ENCODE measurements at regions not wholly inside any gene's neighbourhood (a gene's known extent, or its start where the extent isn't known, plus 50 kb on each side); places are given as distances from the start of the nearest gene placed in this dataset.
"Not testable (repeated sequence)": the region's sequence is repeated elsewhere in the genome, so short reads cannot be mapped to it uniquely, and the experiment has no call there.

DNA sequence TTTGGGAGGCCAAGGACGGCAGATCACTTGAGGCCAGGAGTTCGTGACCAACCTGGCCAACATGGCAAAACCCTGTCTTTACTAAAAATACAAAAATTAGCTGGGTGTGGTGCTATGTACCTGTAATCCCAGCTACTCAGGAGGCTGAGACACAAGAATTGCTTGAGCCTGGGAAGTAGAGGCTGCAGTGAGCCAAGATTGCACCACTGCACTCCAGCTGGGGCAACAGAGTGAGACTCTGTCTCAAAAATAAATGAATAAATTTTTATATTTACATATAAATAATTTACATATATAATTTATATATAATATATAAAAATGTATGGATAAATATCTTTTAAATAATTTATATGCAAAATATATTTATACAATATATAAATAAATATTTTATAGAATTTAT, 263.3 kb downstream of the TPBG start:
- not testable (repeated sequence) for H3K4me1 Mint-ChIP-seq; H3K36me3 ChIP-seq (ENCODE audit: control insufficient read depth, insufficient read depth, low read length); H3K9me3 ChIP-seq (ENCODE audit: control insufficient read depth in 2 of 2, low read length in 2 of 2); H3K27me3 Mint-ChIP-seq; H3K4me1 ChIP-seq (ENCODE audit: control insufficient read depth, insufficient read depth, low read length, poor library complexity, severe bottlenecking); H3K36me3 Mint-ChIP-seq; H3K27ac ChIP-seq (ENCODE audit: insufficient read depth, low read length, poor library complexity, severe bottlenecking); ATAC-seq (ENCODE audit: low read depth in 2 of 2); H3K27ac Mint-ChIP-seq; H3K4me3 Mint-ChIP-seq; H3K9me3 Mint-ChIP-seq; H3K4me3 ChIP-seq (ENCODE audit: low read depth, low read length); DNase-seq; H3K27me3 ChIP-seq (ENCODE audit: control insufficient read depth, insufficient read depth, low read length)

DNA sequence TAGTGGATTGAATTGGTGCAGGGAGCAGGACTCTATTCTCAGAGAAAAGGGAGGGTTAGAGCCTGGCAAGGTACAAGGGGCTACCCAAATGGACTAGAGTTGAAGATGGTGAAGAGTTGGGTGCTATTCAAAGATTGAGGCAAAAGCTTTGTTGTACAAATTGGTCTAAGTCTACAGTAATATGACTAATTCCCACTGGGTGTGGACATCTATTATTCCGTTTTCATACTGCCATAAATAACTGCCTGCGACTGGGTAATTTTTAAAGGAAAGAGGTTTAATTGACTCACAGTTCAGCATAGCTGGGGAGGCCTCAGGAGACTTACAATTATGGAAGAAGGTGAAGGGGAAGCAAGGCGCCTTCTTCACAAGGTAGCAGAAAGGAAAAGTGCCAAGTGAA, 266.3 kb downstream of the TPBG start:
- Mint-ChIP-seq H3K27ac (no peak overlapping the region), H3K4me1 (no peaks in the 10 kb centered on the region), H3K27me3 (peaks cover 4% of the 10 kb centered on the region), H3K4me3 (no peak overlapping the region), H3K9me3 (peaks cover 0 to 7% (median 4%) of the 10 kb centered on the region in 7 donors), H3K36me3 (no peaks in the 10 kb centered on the region)
- no peak for DNase-seq
- H3K9me3 ChIP-seq (ENCODE audit: control insufficient read depth in 2 of 2, low read length in 2 of 2): no peaks in the 10 kb centered on the region
- no peak overlapping the region for H3K27ac ChIP-seq (ENCODE audit: insufficient read depth, low read length, poor library complexity, severe bottlenecking)
- no peak for ATAC-seq (ENCODE audit: low read depth in 2 of 2)
- no peaks in the 10 kb centered on the region for H3K27me3 ChIP-seq (ENCODE audit: control insufficient read depth, insufficient read depth, low read length)
- H3K4me1 ChIP-seq (ENCODE audit: control insufficient read depth, insufficient read depth, low read length, poor library complexity, severe bottlenecking): no peaks in the 10 kb centered on the region
- no peak overlapping the region for H3K4me3 ChIP-seq (ENCODE audit: low read depth, low read length)
- no peaks in the 10 kb centered on the region for H3K36me3 ChIP-seq (ENCODE audit: control insufficient read depth, insufficient read depth, low read length)

DNA sequence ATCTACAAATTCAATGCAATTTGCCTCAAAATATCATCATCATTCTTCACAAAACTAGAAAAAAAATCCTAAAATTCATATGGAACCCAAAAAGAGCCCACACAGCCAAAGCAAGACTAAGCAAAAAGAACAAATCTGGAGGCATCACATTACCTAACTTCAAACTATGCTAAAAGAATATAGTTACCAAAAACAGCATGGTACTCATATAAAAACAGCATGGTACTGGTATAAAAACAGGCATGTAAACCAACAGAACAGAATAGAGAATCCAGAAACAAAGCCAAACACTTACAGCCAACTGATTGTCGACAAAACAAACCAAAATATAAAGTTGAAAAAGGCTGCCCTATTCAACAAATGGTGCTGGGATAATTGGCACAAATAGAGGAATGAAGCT, 278.1 kb downstream of the TPBG start:
- H3K4me1 ChIP-seq (ENCODE audit: control insufficient read depth, insufficient read depth, low read length, poor library complexity, severe bottlenecking): no peaks in the 10 kb centered on the region
- peaks cover 0 to 12% (median 1%) of the 10 kb centered on the region in 7 donors for H3K9me3 Mint-ChIP-seq
- no peak overlapping the region for H3K4me3 Mint-ChIP-seq
- DNase-seq: no peak
- H3K36me3 Mint-ChIP-seq: no peaks in the 10 kb centered on the region
- H3K36me3 ChIP-seq (ENCODE audit: control insufficient read depth, insufficient read depth, low read length): no peaks in the 10 kb centered on the region
- H3K27ac Mint-ChIP-seq: no peak overlapping the region
- H3K27me3 ChIP-seq (ENCODE audit: control insufficient read depth, insufficient read depth, low read length): no peaks in the 10 kb centered on the region
- no peak overlapping the region for H3K27ac ChIP-seq (ENCODE audit: insufficient read depth, low read length, poor library complexity, severe bottlenecking)
- no peaks in the 10 kb centered on the region for H3K4me1 Mint-ChIP-seq
- no peak for ATAC-seq (ENCODE audit: low read depth in 2 of 2)
- H3K27me3 Mint-ChIP-seq: no peaks in the 10 kb centered on the region
- H3K9me3 ChIP-seq (ENCODE audit: control insufficient read depth in 2 of 2, low read length in 2 of 2): no peaks in the 10 kb centered on the region
- no peak overlapping the region for H3K4me3 ChIP-seq (ENCODE audit: low read depth, low read length)

DNA sequence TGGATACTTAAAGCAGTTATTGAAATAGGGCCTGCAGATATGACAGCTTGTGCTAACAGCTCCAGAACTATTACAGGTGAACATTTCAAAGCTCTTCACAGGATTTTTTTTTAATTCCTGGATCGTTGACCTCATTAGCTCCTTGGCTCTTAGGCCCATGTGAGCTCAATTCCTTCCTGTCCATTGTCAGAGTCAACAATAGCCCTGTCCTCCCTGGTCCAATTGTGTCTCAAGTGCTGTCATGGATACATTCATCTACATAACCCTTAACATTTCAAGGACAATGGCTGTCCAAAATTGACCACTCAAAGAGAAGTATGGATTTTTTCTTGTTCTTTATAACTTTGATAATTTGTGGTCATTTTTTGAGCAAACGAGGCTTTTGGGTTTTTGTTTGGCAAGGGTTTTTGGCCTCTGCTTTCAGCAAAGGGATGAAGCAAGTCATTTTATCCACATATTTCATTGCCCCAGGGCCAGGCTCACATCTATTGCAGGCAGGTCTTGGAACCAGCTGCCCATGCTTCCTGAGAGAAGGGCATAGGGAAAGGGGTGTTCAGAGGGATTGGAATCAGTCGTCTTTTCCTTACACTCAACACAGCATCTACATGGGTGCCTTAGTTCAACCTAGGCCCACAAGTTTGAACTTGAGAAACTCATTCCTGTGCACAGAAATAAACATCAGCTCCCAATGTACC, 282.1 kb downstream of the TPBG start:
- no peak overlapping the region for H3K27ac Mint-ChIP-seq
- H3K4me3 Mint-ChIP-seq: no peak overlapping the region
- no peak overlapping the region for H3K4me3 ChIP-seq (ENCODE audit: low read depth, low read length)
- H3K4me1 ChIP-seq (ENCODE audit: control insufficient read depth, insufficient read depth, low read length, poor library complexity, severe bottlenecking): no peaks in the 10 kb centered on the region
- H3K27me3 Mint-ChIP-seq: no peaks in the 10 kb centered on the region
- no peak for DNase-seq
- ATAC-seq (ENCODE audit: low read depth in 2 of 2): no peak
- no peaks in the 10 kb centered on the region for H3K4me1 Mint-ChIP-seq
- H3K9me3 ChIP-seq (ENCODE audit: control insufficient read depth in 2 of 2, low read length in 2 of 2): no peaks in the 10 kb centered on the region
- H3K36me3 Mint-ChIP-seq: no peaks in the 10 kb centered on the region
- no peaks in the 10 kb centered on the region for H3K27me3 ChIP-seq (ENCODE audit: control insufficient read depth, insufficient read depth, low read length)
- no peak overlapping the region for H3K27ac ChIP-seq (ENCODE audit: insufficient read depth, low read length, poor library complexity, severe bottlenecking)
- no peaks in the 10 kb centered on the region for H3K36me3 ChIP-seq (ENCODE audit: control insufficient read depth, insufficient read depth, low read length)
- H3K9me3 Mint-ChIP-seq: peaks cover 0 to 7% (median 3%) of the 10 kb centered on the region in 7 donors

DNA sequence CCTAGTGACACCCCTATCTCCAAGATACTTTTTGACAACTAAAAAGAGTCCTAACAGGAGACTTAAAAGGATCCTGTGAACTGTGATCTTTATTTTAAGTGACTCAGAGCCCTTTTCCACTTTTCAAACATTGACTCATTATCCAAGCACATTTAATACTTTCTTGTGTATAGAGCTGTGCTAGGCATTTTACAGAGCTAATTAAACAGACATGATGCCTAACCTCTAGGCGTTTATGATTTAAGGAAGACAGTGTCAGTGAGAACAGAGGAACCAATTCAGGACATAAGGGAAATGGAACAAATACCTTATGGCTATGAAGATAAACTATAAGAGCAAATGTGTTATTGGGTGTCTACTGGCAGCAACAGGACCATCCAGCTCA, 282.6 kb downstream of the TPBG start:
- Mint-ChIP-seq H3K36me3 (no peaks in the 10 kb centered on the region), H3K4me3 (no peak overlapping the region), H3K9me3 (peaks cover 0 to 6% (median 4%) of the 10 kb centered on the region in 7 donors), H3K27ac (no peak overlapping the region), H3K27me3 (no peaks in the 10 kb centered on the region), H3K4me1 (no peaks in the 10 kb centered on the region)
- H3K4me3 ChIP-seq (ENCODE audit: low read depth, low read length): no peak overlapping the region
- DNase-seq (no peak), ATAC-seq (ENCODE audit: low read depth in 2 of 2) (no peak)
- H3K9me3 ChIP-seq (ENCODE audit: control insufficient read depth in 2 of 2, low read length in 2 of 2): no peaks in the 10 kb centered on the region
- no peaks in the 10 kb centered on the region for H3K36me3 ChIP-seq (ENCODE audit: control insufficient read depth, insufficient read depth, low read length)
- H3K27ac ChIP-seq (ENCODE audit: insufficient read depth, low read length, poor library complexity, severe bottlenecking): no peak overlapping the region
- H3K27me3 ChIP-seq (ENCODE audit: control insufficient read depth, insufficient read depth, low read length): no peaks in the 10 kb centered on the region
- no peaks in the 10 kb centered on the region for H3K4me1 ChIP-seq (ENCODE audit: control insufficient read depth, insufficient read depth, low read length, poor library complexity, severe bottlenecking)

DNA sequence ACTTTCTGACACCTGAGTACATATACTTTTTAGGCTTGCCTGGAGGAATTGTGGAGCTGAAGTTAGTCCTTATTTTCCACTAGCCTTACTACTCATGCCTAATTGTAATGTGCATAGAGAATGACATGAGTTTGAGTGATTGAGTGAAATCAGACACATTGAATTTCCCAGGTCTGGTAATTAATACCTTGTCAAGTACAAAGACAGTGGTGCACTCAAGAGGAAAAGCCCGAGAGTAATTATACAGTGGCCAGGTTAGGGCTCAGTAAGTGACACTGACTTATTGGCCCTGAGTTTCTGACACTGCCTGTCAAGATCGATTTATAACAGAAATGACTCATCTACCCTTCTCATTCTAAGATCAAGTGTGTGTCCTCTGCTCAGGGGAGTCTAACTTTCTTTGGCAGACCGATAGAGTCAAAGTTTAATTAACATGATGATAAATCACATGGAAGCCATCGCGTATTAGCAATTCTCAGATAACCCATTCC, 288.3 kb downstream of the TPBG start:
- H3K27ac Mint-ChIP-seq: no peak overlapping the region
- H3K9me3 Mint-ChIP-seq: peaks cover 0 to 4% (median 2%) of the 10 kb centered on the region in 7 donors
- no peaks in the 10 kb centered on the region for H3K4me1 Mint-ChIP-seq
- no peaks in the 10 kb centered on the region for H3K36me3 ChIP-seq (ENCODE audit: control insufficient read depth, insufficient read depth, low read length)
- H3K36me3 Mint-ChIP-seq: no peaks in the 10 kb centered on the region
- H3K4me3 ChIP-seq (ENCODE audit: low read depth, low read length): no peak overlapping the region
- no peaks in the 10 kb centered on the region for H3K27me3 ChIP-seq (ENCODE audit: control insufficient read depth, insufficient read depth, low read length)
- no peaks in the 10 kb centered on the region for H3K9me3 ChIP-seq (ENCODE audit: control insufficient read depth in 2 of 2, low read length in 2 of 2)
- no peak overlapping the region for H3K27ac ChIP-seq (ENCODE audit: insufficient read depth, low read length, poor library complexity, severe bottlenecking)
- H3K4me1 ChIP-seq (ENCODE audit: control insufficient read depth, insufficient read depth, low read length, poor library complexity, severe bottlenecking): no peaks in the 10 kb centered on the region
- no peak overlapping the region for H3K4me3 Mint-ChIP-seq
- no peaks in the 10 kb centered on the region for H3K27me3 Mint-ChIP-seq
- DNase-seq: no peak
- no peak for ATAC-seq (ENCODE audit: low read depth in 2 of 2)

DNA sequence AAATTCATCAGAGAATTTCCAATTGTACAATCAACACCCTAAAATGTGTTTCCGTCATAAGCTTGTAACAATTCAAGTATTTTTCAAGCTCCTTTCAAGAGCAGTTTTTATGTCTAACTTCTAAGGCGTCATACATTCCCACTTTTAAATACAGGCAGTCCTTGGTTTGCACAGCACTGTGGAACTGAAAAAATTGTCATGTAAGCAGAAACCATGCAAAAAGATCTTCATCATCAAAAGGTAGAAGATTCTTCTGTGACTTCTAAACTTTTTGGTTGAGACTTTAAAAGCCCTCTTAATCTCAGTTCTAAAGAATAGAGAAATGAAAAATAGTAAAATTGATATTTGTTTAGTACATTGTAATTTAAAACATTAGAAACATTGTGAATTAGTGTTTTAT, 315.6 kb downstream of the TPBG start:
- DNase-seq: no peak
- peaks cover 0 to 31% (median 11%) of the 10 kb centered on the region in 7 donors for H3K9me3 Mint-ChIP-seq
- no peaks in the 10 kb centered on the region for H3K27me3 ChIP-seq (ENCODE audit: control insufficient read depth, insufficient read depth, low read length)
- H3K4me3 Mint-ChIP-seq: no peak overlapping the region
- no peaks in the 10 kb centered on the region for H3K4me1 ChIP-seq (ENCODE audit: control insufficient read depth, insufficient read depth, low read length, poor library complexity, severe bottlenecking)
- no peak overlapping the region for H3K4me3 ChIP-seq (ENCODE audit: low read depth, low read length)
- H3K27me3 Mint-ChIP-seq: no peaks in the 10 kb centered on the region
- no peaks in the 10 kb centered on the region for H3K36me3 ChIP-seq (ENCODE audit: control insufficient read depth, insufficient read depth, low read length)
- no peak overlapping the region for H3K27ac Mint-ChIP-seq
- no peaks in the 10 kb centered on the region for H3K4me1 Mint-ChIP-seq
- H3K36me3 Mint-ChIP-seq: no peaks in the 10 kb centered on the region
- no peaks in the 10 kb centered on the region for H3K9me3 ChIP-seq (ENCODE audit: control insufficient read depth in 2 of 2, low read length in 2 of 2)
- no peak overlapping the region for H3K27ac ChIP-seq (ENCODE audit: insufficient read depth, low read length, poor library complexity, severe bottlenecking)
- ATAC-seq (ENCODE audit: low read depth in 2 of 2): no peak

DNA sequence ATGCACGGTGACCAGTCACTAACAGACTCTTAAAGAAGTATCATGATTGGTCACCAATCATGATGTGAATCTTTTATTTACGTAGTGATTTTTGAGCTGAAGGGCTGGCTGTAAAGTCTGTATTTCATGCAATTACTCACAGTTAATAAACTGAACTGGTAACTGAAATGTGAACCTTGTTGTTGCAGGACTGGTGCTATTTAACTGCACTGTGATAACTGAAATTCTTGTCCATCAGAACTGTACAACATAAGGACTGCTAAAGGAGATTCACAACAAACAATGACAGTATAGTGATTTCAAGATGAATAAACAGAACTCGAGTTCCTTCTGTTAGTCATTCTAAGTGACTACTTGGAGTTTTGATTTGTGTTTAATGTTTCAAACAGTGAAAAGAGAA, 316.6 kb downstream of the TPBG start:
- no peaks in the 10 kb centered on the region for H3K36me3 ChIP-seq (ENCODE audit: control insufficient read depth, insufficient read depth, low read length)
- H3K27me3 Mint-ChIP-seq: no peaks in the 10 kb centered on the region

More for the DNA sequence above, 316.6 kb downstream of the TPBG start:
- no peak overlapping the region for H3K27ac Mint-ChIP-seq
- no peaks in the 10 kb centered on the region for H3K4me1 ChIP-seq (ENCODE audit: control insufficient read depth, insufficient read depth, low read length, poor library complexity, severe bottlenecking)
- no peak overlapping the region for H3K4me3 Mint-ChIP-seq
- no peaks in the 10 kb centered on the region for H3K9me3 ChIP-seq (ENCODE audit: control insufficient read depth in 2 of 2, low read length in 2 of 2)
- ATAC-seq (ENCODE audit: low read depth in 2 of 2): no peak
- no peaks in the 10 kb centered on the region for H3K4me1 Mint-ChIP-seq
- H3K27ac ChIP-seq (ENCODE audit: insufficient read depth, low read length, poor library complexity, severe bottlenecking): no peak overlapping the region
- H3K27me3 ChIP-seq (ENCODE audit: control insufficient read depth, insufficient read depth, low read length): no peaks in the 10 kb centered on the region
- no peak for DNase-seq
- peaks cover 0 to 24% (median 9%) of the 10 kb centered on the region in 7 donors for H3K9me3 Mint-ChIP-seq
- H3K36me3 Mint-ChIP-seq: no peaks in the 10 kb centered on the region
- no peak overlapping the region for H3K4me3 ChIP-seq (ENCODE audit: low read depth, low read length)
